ENCODE measurements at regions not wholly inside any gene's neighbourhood (a gene's known extent, or its start where the extent isn't known, plus 50 kb on each side); places are given as distances from the start of the nearest gene placed in this dataset.

- Histone ChIP-seq H3K36me3 (no peaks in the 10 kb centered on the region), H3K4me3 (no peak overlapping the region), H3K4me1 (no peaks in the 10 kb centered on the region), H3K27me3 (no peaks in the 10 kb centered on the region), H3K27ac (no peak overlapping the region), H3K9me3 (no peaks in the 10 kb centered on the region)
- intact Hi-C loops (cut with DNase I): no loop called here
- DNase-seq: no peak
- no peak for ATAC-seq
- 72 to 84% (median 75%) methylated on average over 1 of the region's 1 CpG for WGBS, 4 donors
- TF ChIP-seq POLR2A (IDR thresholded peaks at IDR 0.05) (no peak), CTCF (IDR thresholded peaks at IDR 0.05) (no peak)
Observed at GRCh38 chr7:49666764-49667163, 106.7 kb upstream of the VWC2 start.

- Histone ChIP-seq H3K36me3 (no peaks in the 10 kb centered on the region), H3K9me3 (no peaks in the 10 kb centered on the region), H3K4me1 (no peaks in the 10 kb centered on the region), H3K27ac (no peak overlapping the region), H3K27me3 (no peaks in the 10 kb centered on the region), H3K4me3 (no peak overlapping the region)
- DNase-seq (no peak), ATAC-seq (no peak)
- 46 to 64% (median 52%) methylated on average over 1 of the region's 1 CpG for WGBS, 4 donors
- intact Hi-C loops (cut with DNase I): no loop called here
- TF ChIP-seq POLR2A (IDR thresholded peaks at IDR 0.05) (no peak), CTCF (IDR thresholded peaks at IDR 0.05) (no peak)
Observed at GRCh38 chr7:49669285-49669684, 104.2 kb upstream of the VWC2 start.

- ATAC-seq (peak; percentile 64 to 87 (median 70)), DNase-seq (peak in 3 of 5 donors; percentile 36 to 60 (median 41))
- 35 to 49% (median 42%) methylated on average over 14 to 16 of the region's 16 CpGs for WGBS, 4 donors
- Histone ChIP-seq H3K4me1 (no peaks in the 10 kb centered on the region), H3K27ac (no peak overlapping the region), H3K4me3 (no peak overlapping the region), H3K36me3 (no peaks in the 10 kb centered on the region), H3K9me3 (no peaks in the 10 kb centered on the region), H3K27me3 (no peaks in the 10 kb centered on the region)
- intact Hi-C loops (cut with DNase I): no loop called here
- TF ChIP-seq POLR2A (IDR thresholded peaks at IDR 0.05) (no peak), CTCF (IDR thresholded peaks at IDR 0.05) (no peak)
Observed at GRCh38 chr7:49669692-49670260, 103.7 kb upstream of the VWC2 start.

- TF ChIP-seq POLR2A (IDR thresholded peaks at IDR 0.05) (no peak), CTCF (IDR thresholded peaks at IDR 0.05) (no peak)
- H3K9me3 ChIP-seq: no peaks in the 10 kb centered on the region
- no peaks in the 10 kb centered on the region for H3K4me1 ChIP-seq
- DNase-seq (no peak), ATAC-seq (no peak)
- no peak overlapping the region for H3K4me3 ChIP-seq
- H3K36me3 ChIP-seq: no peaks in the 10 kb centered on the region
- no peak overlapping the region for H3K27ac ChIP-seq
- 72 to 84% (median 77%) methylated on average over 4 of the region's 4 CpGs for WGBS, 4 donors
- no peaks in the 10 kb centered on the region for H3K27me3 ChIP-seq
- intact Hi-C loops (cut with DNase I): no loop called here
Observed at GRCh38 chr7:49670991-49671390, 102.4 kb upstream of the VWC2 start.

Measured in heart left ventricle (tissue), 16 donors.